Lung (tissue), 11 donors: ENCODE measurements at regions not wholly inside any gene's neighbourhood (a gene's known extent, or its start where the extent isn't known, plus 50 kb on each side); places are given as distances from the start of the nearest gene placed in this dataset.

ENCODE experiments used
- ATAC-seq: fragments of 200-7000 bp; cut with Tn5 transposase; one replicate; pipeline ENCODE4 v1.9.1; 2020; ENCODE audit warnings: moderate number of reproducible peaks; ENCODE audit not compliant: insufficient read depth, low FRiP score
- DNase-seq, 3 donors: peaks; one replicate each; pipeline ENCODE4 v3.0.0-alpha.2; 2013 to 2017
- H3K27ac ChIP-seq, 2 donors: one replicate each; pipeline ENCODE4 v1.5.1; 2013; ENCODE audit warnings: mild to moderate bottlenecking in 2 of 2, moderate library complexity in 2 of 2, control low read depth in 1 of 2, inconsistent platforms in 1 of 2, low read depth in 1 of 2, low read length in 1 of 2
- H3K27me3 ChIP-seq, 3 donors: one replicate each; pipeline ENCODE4 v1.5.1; 2013; ENCODE audit warnings: low read length in 2 of 3; ENCODE audit not compliant: control insufficient read depth in 3 of 3, insufficient read depth in 3 of 3
- H3K36me3 ChIP-seq, 4 donors: one replicate each; pipeline ENCODE4 v1.5.1; 2013; ENCODE audit warnings: low read length in 4 of 4, mild to moderate bottlenecking in 1 of 4, moderate library complexity in 1 of 4; ENCODE audit not compliant: control insufficient read depth in 4 of 4, insufficient read depth in 4 of 4
- H3K4me1 ChIP-seq, 5 donors: one replicate each; pipeline ENCODE4 v1.5.1; 2013; ENCODE audit warnings: low read length in 5 of 5, mild to moderate bottlenecking in 2 of 5, moderate library complexity in 1 of 5; ENCODE audit not compliant: control insufficient read depth in 5 of 5, insufficient read depth in 5 of 5
- H3K4me3 ChIP-seq: one replicate; pipeline ENCODE4 v1.5.1; 2013; ENCODE audit warnings: mild to moderate bottlenecking, control low read depth, moderate library complexity
- H3K9ac ChIP-seq, 2 donors: one replicate each; pipeline ENCODE4 v1.5.1; 2013; ENCODE audit warnings: low read length in 2 of 2, control low read depth in 1 of 2; ENCODE audit not compliant: insufficient read depth in 1 of 2
- H3K9me3 ChIP-seq, 4 donors: one replicate each; pipeline ENCODE4 v1.5.1; 2013; ENCODE audit warnings: low read length in 3 of 4, mild to moderate bottlenecking in 1 of 4, moderate library complexity in 1 of 4; ENCODE audit not compliant: control insufficient read depth in 4 of 4, insufficient read depth in 3 of 4
- WGBS, 2 donors: extraction: QIAGEN DNeasy Blood & Tissue Kit; methylation state at CpG; one replicate each; pipeline ENCODE4 v1.1.7; 2013; 5-methylcytosine and 5-hydroxymethylcytosine counted together
- TF ChIP-seq, protein P1 (sequence below): IDR thresholded peaks from 2 replicates; pipeline ENCODE4 v1.5.1; 2012; ENCODE audit warnings: mild to moderate bottlenecking; ENCODE audit errors: control extremely low read depth, extremely low read depth
- donor health status: control.
- donor health status: control.
- donor health status: Bipolar disorder and iron deficiency.
- donor health status: healthy.
- donor health status: DM: yes; HTN: yes; CAD: no.

DNA sequence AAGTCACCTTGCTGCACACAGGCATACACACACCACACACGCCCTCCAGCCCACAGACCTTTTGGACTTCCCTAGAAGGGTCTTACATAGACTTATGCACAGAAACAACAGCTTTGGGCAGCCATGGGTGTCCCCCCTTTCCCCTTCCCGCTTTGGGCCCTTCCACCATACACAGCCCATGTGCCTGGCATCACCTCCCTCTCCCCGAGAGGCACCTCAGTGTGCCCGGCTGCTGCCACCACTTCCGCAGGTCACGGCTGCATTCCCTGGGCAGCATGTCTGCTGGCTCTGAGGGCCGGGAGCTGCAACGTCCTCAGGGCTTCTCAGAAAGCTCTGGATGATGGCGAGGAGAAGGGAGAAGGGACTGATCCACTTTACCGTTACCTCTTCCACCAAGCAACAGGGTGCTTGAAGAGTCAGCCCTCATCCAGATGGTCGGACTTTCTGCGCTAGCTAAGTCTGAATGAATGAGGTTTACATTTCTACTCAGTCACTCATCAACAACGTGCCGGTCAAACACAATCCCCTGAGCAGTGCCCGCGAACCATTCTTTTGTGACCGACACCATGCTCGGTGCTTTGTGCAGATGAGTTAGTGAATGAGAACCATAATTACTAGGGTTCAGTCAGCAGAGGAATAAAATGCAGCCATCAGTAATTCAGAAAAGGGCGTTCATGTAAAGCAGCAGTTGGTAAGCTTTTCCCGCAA, 72.2 kb upstream of the BCL11B start:
- Histone ChIP-seq H3K27ac (no peak overlapping the region), H3K9me3 (peaks cover 0 to 7% (median 2%) of the 10 kb centered on the region in 4 donors), H3K27me3 (no peaks in the 10 kb centered on the region), H3K36me3 (no peaks in the 10 kb centered on the region), H3K9ac (no peak overlapping the region), H3K4me1 (no peaks in the 10 kb centered on the region), H3K4me3 (no peak overlapping the region)
- 81 to 85% methylated on average over 20 of the region's 20 CpGs for WGBS, 2 donors
- ATAC-seq (no peak), DNase-seq (no peak)
- TF ChIP-seq, protein P1, sequence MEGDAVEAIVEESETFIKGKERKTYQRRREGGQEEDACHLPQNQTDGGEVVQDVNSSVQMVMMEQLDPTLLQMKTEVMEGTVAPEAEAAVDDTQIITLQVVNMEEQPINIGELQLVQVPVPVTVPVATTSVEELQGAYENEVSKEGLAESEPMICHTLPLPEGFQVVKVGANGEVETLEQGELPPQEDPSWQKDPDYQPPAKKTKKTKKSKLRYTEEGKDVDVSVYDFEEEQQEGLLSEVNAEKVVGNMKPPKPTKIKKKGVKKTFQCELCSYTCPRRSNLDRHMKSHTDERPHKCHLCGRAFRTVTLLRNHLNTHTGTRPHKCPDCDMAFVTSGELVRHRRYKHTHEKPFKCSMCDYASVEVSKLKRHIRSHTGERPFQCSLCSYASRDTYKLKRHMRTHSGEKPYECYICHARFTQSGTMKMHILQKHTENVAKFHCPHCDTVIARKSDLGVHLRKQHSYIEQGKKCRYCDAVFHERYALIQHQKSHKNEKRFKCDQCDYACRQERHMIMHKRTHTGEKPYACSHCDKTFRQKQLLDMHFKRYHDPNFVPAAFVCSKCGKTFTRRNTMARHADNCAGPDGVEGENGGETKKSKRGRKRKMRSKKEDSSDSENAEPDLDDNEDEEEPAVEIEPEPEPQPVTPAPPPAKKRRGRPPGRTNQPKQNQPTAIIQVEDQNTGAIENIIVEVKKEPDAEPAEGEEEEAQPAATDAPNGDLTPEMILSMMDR = no peak

DNA sequence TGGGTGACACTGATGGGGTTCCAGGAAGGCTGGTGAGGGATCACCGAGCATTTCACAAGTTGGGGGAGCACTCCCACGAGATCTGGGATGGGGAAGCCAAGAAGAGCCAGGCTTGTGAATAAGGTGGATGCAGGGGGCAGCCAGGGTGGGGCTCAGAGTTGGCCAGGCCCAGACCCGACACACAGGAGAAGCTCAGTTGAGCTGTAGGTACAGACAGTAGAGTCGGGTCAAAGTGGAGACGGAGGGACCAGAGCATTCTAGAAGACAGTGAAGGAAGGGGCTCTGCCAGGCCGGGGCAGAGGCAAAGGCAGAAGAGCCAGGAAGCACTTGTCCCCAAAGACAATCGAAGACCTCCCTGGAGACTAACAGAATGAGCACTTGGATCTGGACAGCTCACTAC, 70.9 kb upstream of the BCL11B start:
- 80 to 85% methylated on average over 7 of the region's 7 CpGs for WGBS, 2 donors
- Histone ChIP-seq H3K4me3 (no peak overlapping the region), H3K4me1 (no peaks in the 10 kb centered on the region), H3K27me3 (peaks cover 0 to 5% (median 0%) of the 10 kb centered on the region in 3 donors), H3K9ac (no peak overlapping the region), H3K9me3 (peaks cover 0 to 7% (median 2%) of the 10 kb centered on the region in 4 donors), H3K27ac (no peak overlapping the region), H3K36me3 (no peaks in the 10 kb centered on the region)
- TF ChIP-seq, protein P1 = no peak
- ATAC-seq (no peak), DNase-seq (no peak)

- Histone ChIP-seq H3K9ac (no peak overlapping the region), H3K9me3 (peaks cover 0 to 7% (median 2%) of the 10 kb centered on the region in 4 donors), H3K4me3 (no peak overlapping the region), H3K36me3 (no peaks in the 10 kb centered on the region), H3K27ac (no peak overlapping the region), H3K4me1 (no peaks in the 10 kb centered on the region), H3K27me3 (peaks cover 0 to 5% (median 0%) of the 10 kb centered on the region in 3 donors)
- no peak for ATAC-seq
- TF ChIP-seq, protein P1 = no peak
- DNase-seq = no peak
- 78 to 81% methylated on average over 6 of the region's 6 CpGs for WGBS, 2 donors
Measured at GRCh38 chr14:99342204-99342603, 70.2 kb upstream of the BCL11B start.
